Stomach (tissue), 8 donors: ENCODE measurements at regions not wholly inside any gene's neighbourhood (a gene's known extent, or its start where the extent isn't known, plus 50 kb on each side); places are given as distances from the start of the nearest gene placed in this dataset.

Experiments used
- DNase-seq, 2 donors: peaks; one replicate each; pipeline versions ENCODE4 v3.0.0 to v3.0.0-alpha.2; 2013 to 2019
- H3K27ac ChIP-seq, 5 donors: fragments of 200-600 bp in 4 of 5; sonication (generic) in 4 of 5; one replicate each; pipeline ENCODE4 v1.5.1; 2013 to 2019; ENCODE audit warnings: mild to moderate bottlenecking in 1 of 5, moderate library complexity in 1 of 5
- H3K27me3 ChIP-seq, 3 donors: fragments of 200-600 bp; sonication (generic); one replicate each; pipeline ENCODE4 v1.5.1; 2017 to 2019; ENCODE audit warnings: mixed run types in 1 of 3
- H3K36me3 ChIP-seq, 4 donors: fragments of 200-600 bp; sonication (generic); 1 replicate in 3 of 4; 2 replicates in 1 of 4; pipeline ENCODE4 v1.5.1; 2016 to 2019
- H3K4me1 ChIP-seq, 4 donors: fragments of 200-600 bp; sonication (generic); one replicate each; pipeline ENCODE4 v1.5.1; 2016 to 2019
- H3K4me3 ChIP-seq, 4 donors: fragments of 200-600 bp; sonication (generic) in 3 of 4; one replicate each; pipeline ENCODE4 v1.5.1; 2016 to 2019; ENCODE audit warnings: mild to moderate bottlenecking in 1 of 4
- H3K9me3 ChIP-seq, 4 donors: fragments of 200-600 bp; sonication (generic); one replicate each; pipeline ENCODE4 v1.5.1; 2016 to 2019
- EP300 ChIP-seq: sonication (generic); formaldehyde crosslinking; IDR thresholded peaks from one replicate; pipeline ENCODE4 v1.6.1; 2017; ENCODE audit warnings: antibody characterized with exemption
- POLR2A ChIP-seq, 4 donors: fragments of 450-650 bp; IDR thresholded peaks; one replicate each; pipeline ENCODE4 v1.6.1; 2016; ENCODE audit warnings: antibody characterized with exemption in 4 of 4, control low read depth in 2 of 4, mild to moderate bottlenecking in 1 of 4, moderate library complexity in 1 of 4
- POLR2AphosphoS5 ChIP-seq, 3 donors: sonication (generic); formaldehyde crosslinking; IDR thresholded peaks; one replicate each; pipeline ENCODE4 v1.6.1; 2016; ENCODE audit warnings: antibody characterized with exemption in 3 of 3
- WGBS, 5 donors: extraction: QIAGEN DNeasy Blood & Tissue Kit in 3 of 5; methylation state at CpG; one replicate each; pipeline versions ENCODE4 v1.1.5 to v1.1.7; 2013 to 2018; 5-methylcytosine and 5-hydroxymethylcytosine counted together
- intact Hi-C: fragments of 100-400 bp; cut with DNase I; formaldehyde crosslinking; loops from one replicate; pipeline ENCODE4 v1.15.1; 2023; ENCODE audit warnings: low total_unique reads
- TF ChIP-seq, protein P1 (sequence below), 7 experiments: fragments of 450-650 bp in 4 of 7; fragments of 200-600 bp in 3 of 7; sonication (generic) in 3 of 7; IDR thresholded peaks; one replicate each; pipeline ENCODE4 v1.5.1; 2016 to 2019; ENCODE audit warnings: antibody characterized with exemption in 7 of 7, control low read depth in 2 of 7, mild to moderate bottlenecking in 1 of 7
- donor health status: healthy with polysubstance abuse.
- donor health status: Bipolar disorder and iron deficiency.
- donor health status: healthy.

DNA sequence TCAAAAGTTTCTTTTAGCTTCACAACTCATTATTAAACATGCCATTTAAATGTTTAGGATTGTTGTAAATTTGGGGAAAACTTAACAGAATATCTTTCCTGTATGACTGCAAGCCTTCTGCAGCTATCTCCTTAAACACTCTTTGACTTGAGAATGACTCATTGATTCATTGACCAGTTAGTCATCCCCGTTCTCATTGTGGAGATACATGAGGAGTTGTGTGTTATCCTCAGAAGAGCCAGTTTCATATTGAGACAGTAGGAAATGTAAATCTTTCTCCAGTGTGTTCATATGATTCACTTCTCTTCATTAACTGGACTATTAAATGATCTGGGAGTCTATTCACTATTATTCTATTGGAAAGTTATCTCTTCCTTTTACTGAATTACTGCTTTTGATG is 83.0 kb downstream of the CRYGS start:
- Histone ChIP-seq H3K4me3 (no peak overlapping the region), H3K4me1 (no peaks in the 10 kb centered on the region), H3K9me3 (no peaks in the 10 kb centered on the region), H3K27ac (no peak overlapping the region), H3K27me3 (no peaks in the 10 kb centered on the region), H3K36me3 (no peaks in the 10 kb centered on the region)
- intact Hi-C loops: no loop called here
- WGBS, 5 donors: 39 to 63% (median 55%) methylated on average over 1 of the region's 1 CpG
- DNase-seq: no peak
- TF ChIP-seq EP300 (no peak), POLR2A (IDR thresholded peaks at IDR 0.05) (no peak), POLR2AphosphoS5 (IDR thresholded peaks at IDR 0.05) (no peak)

DNA sequence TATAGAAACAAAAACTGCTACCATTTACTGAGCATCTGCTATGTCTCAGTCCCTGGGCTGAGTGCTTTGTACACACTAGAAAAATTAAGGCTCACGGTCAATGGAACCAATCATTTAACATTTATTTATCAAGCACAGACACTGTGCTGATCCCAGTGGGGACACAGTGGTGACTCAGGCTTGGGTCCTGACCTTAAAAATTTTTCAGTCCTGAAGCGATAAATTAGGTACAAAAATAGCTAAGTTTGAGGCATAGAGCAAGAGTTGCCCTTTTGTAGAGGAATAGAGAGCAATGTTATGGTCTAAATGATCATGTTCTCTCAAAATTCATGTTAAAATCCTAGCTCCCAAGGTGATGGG is 85.1 kb downstream of the CRYGS start:
- Histone ChIP-seq H3K4me1 (no peaks in the 10 kb centered on the region), H3K27ac (no peak overlapping the region), H3K9me3 (no peaks in the 10 kb centered on the region), H3K4me3 (no peak overlapping the region), H3K27me3 (no peaks in the 10 kb centered on the region), H3K36me3 (no peaks in the 10 kb centered on the region)
- WGBS, 5 donors: 75 to 92% (median 88%) methylated on average over 2 of the region's 2 CpGs
- intact Hi-C loops: no loop called here
- DNase-seq: no peak
- TF ChIP-seq POLR2A (IDR thresholded peaks at IDR 0.05) (no peak), EP300 (no peak), POLR2AphosphoS5 (IDR thresholded peaks at IDR 0.05) (no peak)
- TF ChIP-seq, protein P1, sequence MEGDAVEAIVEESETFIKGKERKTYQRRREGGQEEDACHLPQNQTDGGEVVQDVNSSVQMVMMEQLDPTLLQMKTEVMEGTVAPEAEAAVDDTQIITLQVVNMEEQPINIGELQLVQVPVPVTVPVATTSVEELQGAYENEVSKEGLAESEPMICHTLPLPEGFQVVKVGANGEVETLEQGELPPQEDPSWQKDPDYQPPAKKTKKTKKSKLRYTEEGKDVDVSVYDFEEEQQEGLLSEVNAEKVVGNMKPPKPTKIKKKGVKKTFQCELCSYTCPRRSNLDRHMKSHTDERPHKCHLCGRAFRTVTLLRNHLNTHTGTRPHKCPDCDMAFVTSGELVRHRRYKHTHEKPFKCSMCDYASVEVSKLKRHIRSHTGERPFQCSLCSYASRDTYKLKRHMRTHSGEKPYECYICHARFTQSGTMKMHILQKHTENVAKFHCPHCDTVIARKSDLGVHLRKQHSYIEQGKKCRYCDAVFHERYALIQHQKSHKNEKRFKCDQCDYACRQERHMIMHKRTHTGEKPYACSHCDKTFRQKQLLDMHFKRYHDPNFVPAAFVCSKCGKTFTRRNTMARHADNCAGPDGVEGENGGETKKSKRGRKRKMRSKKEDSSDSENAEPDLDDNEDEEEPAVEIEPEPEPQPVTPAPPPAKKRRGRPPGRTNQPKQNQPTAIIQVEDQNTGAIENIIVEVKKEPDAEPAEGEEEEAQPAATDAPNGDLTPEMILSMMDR (IDR thresholded peaks at IDR 0.05): no peak

DNA sequence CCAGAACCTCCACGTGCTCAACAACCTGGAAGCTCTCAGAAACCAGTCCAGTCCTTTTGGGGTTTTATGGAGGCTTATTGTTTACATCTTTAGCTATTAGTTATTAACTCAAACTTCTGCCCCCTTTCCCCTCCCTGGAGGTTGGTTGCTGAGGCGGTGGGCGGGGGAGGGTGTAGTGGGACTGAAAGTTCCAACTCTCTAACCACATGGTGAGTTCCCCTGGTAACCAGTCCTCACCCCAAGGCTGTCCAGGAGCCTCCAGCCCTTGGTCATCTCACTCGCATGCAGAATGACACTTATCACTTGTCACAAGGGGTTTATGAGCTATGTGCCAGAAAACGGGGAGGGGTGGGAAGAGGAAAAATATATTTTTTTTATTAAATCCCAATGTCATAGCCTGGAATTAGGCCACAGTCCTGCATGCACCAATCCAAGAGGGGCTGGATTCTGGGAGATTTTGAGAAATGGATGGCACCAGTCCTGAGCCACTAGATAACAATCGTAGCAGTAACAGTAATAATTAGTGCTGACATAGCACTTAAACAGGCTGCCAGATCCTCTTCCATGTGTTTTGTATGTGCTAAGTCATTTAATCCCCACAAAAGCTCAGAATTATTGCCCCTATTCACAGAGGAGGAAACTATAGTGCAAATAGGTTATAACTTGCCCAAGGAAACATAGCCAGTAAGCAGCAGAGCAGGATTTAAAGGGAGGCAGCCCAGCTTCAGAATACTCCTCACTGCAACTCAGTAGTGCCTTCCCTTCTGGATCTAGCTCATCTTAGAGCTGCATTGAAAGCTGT is 85.7 kb downstream of the CRYGS start:
- Histone ChIP-seq H3K9me3 (no peaks in the 10 kb centered on the region), H3K27me3 (no peaks in the 10 kb centered on the region), H3K4me3 (no peak overlapping the region), H3K36me3 (no peaks in the 10 kb centered on the region), H3K27ac (no peak overlapping the region), H3K4me1 (no peaks in the 10 kb centered on the region)
- DNase-seq: no peak
- 73 to 87% (median 74%) methylated on average over 6 of the region's 6 CpGs for WGBS, 5 donors
- TF ChIP-seq, protein P1 (IDR thresholded peaks at IDR 0.05): no peak
- TF ChIP-seq EP300 (no peak), POLR2AphosphoS5 (IDR thresholded peaks at IDR 0.05) (no peak), POLR2A (IDR thresholded peaks at IDR 0.05) (no peak)
- intact Hi-C loops: no loop called here

DNA sequence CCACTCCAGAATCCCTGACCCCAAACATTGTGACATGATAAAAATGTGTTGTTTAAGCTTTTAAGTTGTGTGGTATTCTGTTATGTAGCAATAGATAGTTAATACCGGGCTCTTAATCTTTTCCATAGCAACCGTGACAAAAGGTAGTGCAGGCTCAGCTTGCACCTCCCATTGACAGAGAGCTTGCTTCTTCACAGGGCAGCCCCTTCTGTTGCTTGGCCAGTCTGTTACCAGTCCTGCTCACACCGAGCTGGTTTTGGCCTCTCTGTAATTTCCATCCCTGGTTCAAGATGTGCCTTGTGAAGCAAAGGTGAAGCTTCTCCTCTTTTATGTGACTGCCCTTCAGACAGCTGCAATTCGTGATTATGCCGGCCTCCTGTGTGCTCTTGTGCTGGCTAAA is 86.9 kb downstream of the CRYGS start:
- 82 to 90% (median 88%) methylated on average over 5 of the region's 5 CpGs for WGBS, 5 donors
- Histone ChIP-seq H3K4me3 (no peak overlapping the region), H3K9me3 (no peaks in the 10 kb centered on the region), H3K27me3 (no peaks in the 10 kb centered on the region), H3K27ac (no peak overlapping the region), H3K36me3 (no peaks in the 10 kb centered on the region), H3K4me1 (no peaks in the 10 kb centered on the region)
- no peak for DNase-seq
- no peak for TF ChIP-seq EP300
- TF ChIP-seq POLR2AphosphoS5 (IDR thresholded peaks at IDR 0.05): no peak
- no peak for TF ChIP-seq POLR2A (IDR thresholded peaks at IDR 0.05)
- TF ChIP-seq, protein P1 (IDR thresholded peaks at IDR 0.05): no peak
- intact Hi-C loops: no loop called here

DNA sequence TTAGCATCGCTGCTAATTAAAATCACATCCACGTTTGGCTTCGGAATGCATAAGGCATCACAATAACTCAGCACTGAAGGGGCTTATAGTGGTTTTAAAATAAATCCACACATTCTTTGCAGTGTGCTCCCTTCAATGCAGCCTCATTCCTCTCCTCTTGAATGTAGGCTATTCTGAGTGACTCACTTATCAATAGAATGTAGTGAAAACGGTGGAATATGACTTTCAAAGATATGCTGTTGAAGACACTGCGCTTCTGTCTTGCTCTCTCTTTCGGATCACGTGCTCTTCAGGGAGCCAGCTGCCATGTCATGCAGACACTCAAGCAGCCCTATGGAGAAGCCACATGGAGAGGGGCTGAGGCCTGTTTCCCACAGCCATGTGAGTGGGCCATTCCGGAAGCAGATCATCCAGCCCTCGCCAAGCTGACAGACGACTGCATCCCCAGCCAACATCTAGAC is 87.4 kb downstream of the CRYGS start:
- WGBS, 5 donors: 87 to 93% (median 89%) methylated on average over 8 to 10 of the region's 10 CpGs
- no peaks in the 10 kb centered on the region for H3K4me1 ChIP-seq
- no peaks in the 10 kb centered on the region for H3K36me3 ChIP-seq
- H3K9me3 ChIP-seq: no peaks in the 10 kb centered on the region
- H3K4me3 ChIP-seq: no peak overlapping the region
- H3K27ac ChIP-seq: no peak overlapping the region
- H3K27me3 ChIP-seq: no peaks in the 10 kb centered on the region
- DNase-seq: no peak
- TF ChIP-seq POLR2A (IDR thresholded peaks at IDR 0.05) (no peak), POLR2AphosphoS5 (IDR thresholded peaks at IDR 0.05) (no peak), EP300 (no peak)
- TF ChIP-seq, protein P1 (IDR thresholded peaks at IDR 0.05): no peak
- intact Hi-C loops: no loop called here
